Stromal cell of bone marrow (primary cell): ENCODE measurements at regions not wholly inside any gene's neighbourhood (a gene's known extent, or its start where the extent isn't known, plus 50 kb on each side); places are given as distances from the start of the nearest gene placed in this dataset.

Experiments
- DNase-seq: peaks from one replicate; pipeline ENCODE4 v3.0.0-alpha.2; 2012; ENCODE audit warnings: low read depth

- no peak for DNase-seq
These were observed 55.2 kb downstream of the IRX2 start for GRCh38 chr5:2696156-2696807.

DNA sequence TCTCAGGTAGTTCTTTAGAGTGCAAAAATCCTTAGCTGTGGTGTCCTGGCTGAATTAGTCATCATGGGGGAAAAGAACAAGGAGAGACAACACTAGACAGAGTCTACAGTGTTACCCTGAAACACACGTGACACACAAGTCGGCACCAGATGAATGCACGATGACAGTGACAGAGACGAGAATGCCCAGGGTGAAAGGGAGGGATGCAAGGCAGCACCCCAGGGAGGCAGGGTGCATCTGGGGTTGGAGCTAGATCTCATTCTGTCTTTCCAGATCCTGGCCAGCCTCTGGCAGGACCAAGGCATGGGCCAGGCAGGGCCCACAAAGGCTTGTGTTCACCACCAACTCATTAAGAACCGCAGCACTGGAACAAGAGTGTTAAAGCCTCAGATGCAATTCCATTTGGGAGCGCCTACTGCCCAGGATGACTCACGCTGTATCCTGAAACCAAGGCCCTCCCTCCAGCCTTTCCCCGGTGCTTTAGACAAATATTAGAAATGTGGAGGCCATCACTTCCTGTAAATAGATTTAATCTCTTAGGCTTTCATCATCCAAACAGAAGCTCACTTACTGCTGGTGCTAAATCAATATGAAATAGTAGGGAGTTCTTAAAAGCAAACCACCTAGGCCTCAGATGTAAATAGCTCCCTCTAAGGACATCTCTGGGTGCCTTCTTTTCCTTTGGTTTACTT is 56.1 kb downstream of the IRX2 start:
- DNase-seq = no peak

DNA sequence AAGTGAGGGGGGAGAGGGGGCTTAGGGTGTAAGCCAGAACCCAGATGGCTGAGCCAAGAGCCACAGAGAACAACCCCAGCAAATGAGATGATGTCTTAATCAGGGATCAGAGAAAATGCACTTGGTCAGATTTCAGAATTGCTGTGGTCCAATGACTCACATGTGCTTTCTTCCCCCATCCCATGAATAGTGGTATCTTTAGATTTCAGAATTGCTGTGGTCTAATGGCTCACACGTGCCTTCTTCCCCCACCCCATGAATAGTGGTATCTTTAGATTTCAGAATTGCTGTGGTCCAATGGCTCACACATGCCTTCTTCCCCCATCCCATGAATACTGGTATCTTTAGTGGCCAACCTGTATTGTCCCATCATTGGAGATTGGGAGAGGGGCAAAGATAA is 59.9 kb downstream of the IRX2 start:
- no peak for DNase-seq

DNA sequence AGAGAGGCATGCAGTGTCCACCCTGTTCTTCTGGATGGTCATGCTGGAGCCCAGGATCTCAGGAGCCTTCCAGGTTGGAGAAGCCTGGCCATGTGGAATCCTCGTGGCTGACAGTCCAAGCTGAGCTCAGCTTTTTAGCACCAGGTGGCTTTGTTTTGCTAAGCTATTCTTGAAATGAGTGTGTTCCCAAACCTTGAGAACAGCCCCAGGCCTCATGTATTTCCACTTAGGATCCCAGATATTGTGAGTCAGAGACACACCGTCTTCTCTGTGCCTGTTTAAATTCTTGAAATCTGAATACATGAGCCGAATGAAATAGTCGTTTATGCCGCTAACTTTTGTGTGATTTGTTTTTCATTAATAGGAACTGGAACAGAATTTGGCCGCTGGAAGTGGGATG is 61.2 kb downstream of the IRX2 start:
- no peak for DNase-seq

DNA sequence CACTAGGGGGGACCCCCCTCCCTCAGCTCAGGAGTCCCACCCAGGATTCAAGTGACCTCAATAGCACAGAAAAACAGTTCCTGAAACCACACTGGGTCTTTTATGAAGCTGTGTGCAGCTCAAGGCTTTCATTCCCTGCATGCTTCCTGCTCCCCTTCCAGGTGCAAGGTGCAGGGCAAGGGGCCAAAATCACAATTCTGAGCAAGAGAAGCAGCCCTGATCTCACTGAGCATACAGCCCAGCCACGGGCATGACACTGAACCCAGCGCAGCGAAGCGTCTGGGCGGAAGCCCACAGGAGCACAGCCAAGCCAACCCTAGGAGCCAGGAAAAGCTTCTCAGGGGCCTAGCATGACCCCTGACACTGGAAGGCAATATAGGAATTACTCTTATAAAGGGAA is 62.9 kb downstream of the IRX2 start:
- DNase-seq = no peak

- DNase-seq = no peak
These were observed 63.7 kb downstream of the IRX2 start for GRCh38 chr5:2687746-2688145.

- DNase-seq = no peak
These were observed 65.0 kb downstream of the IRX2 start for GRCh38 chr5:2686321-2687124.

GRCh38 chr5:2685651-2686272 is 65.7 kb downstream of the IRX2 start:
- DNase-seq = no peak

DNA sequence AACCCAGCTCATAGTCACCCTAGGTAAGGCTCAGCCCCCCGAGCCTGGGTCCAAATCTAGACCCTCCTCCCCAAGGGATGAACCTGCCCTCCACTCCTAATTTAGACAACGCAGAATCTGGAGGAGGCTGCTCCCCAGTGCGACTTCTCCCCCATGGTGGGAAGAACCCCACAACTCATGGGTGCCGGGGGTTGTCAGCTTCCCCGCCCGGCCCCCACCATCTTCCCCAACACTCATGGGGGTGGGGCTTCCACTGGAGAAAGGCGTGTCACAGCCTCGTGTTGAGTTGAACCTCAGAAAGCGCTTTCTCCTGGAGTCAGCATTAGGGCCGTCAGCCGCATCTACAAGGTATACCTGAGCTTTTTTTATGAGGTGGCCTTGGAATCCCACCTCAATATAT is 66.9 kb downstream of the IRX2 start:
- DNase-seq = no peak

GRCh38 chr5:2683720-2684119 is 67.8 kb downstream of the IRX2 start:
- DNase-seq = no peak

DNA sequence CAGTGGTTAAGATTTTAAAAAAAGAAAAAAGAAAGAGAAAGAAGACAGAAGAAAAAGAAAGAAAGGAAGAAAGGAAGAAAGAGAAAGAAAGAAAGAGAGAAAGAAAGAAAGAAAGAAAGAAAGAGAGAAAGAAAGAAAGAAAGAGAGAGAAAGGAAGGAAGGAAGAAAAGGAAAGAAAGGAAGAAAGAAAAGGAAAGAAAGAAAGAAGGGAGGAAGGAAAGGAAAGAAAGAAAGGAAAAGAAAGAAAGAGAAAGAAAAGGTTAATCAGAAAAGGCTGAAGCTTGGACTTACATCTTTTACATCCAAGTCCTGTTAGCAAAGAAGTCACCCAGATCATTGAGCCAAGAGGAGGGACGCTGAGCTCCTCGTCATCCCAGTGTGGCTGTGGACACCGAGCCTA is 70.0 kb downstream of the IRX2 start:
- DNase-seq = no peak

DNA sequence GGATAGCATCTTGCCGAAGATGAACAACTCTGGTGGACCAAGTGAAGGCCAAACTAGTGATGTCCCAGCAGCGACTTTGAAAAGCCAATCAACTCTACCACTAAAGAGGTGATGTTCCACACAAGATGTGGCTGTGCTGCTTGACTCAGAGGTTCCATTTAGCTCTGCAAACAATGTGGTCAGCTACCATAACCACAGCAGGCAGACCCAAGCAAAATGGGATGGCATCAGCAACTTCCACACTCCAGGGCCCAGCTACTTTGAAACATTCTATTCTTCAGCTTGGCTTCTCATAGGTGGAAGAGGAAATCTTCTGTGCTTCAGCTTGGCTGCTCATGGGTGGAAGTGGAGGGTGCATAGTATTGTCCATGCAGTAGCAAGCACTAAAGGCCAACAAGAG is 70.5 kb downstream of the IRX2 start:
- DNase-seq = no peak

DNA sequence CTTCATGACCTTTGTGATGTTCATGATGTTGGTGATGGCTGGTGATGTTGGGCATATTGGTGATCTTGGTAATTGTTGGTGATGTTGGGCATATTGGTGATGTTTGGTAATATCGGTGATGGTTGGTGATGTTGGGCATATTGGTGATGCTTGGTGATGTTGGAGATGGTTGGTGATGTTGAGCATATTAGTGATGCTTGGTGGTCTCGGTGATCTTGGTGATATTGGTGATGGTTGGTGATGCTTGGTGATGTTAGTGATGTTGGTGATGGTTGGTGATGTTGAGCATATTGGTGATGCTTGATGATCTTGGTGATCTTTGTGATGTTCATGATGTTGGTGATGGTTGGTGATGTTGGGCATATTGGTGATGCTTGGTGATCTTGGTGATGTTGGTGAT is 73.8 kb downstream of the IRX2 start:
- no peak for DNase-seq

- no peak for DNase-seq
These were observed 75.9 kb downstream of the IRX2 start for GRCh38 chr5:2675548-2675947.

GRCh38 chr5:2674456-2674855 is 77.0 kb downstream of the IRX2 start:
- DNase-seq = no peak

DNA sequence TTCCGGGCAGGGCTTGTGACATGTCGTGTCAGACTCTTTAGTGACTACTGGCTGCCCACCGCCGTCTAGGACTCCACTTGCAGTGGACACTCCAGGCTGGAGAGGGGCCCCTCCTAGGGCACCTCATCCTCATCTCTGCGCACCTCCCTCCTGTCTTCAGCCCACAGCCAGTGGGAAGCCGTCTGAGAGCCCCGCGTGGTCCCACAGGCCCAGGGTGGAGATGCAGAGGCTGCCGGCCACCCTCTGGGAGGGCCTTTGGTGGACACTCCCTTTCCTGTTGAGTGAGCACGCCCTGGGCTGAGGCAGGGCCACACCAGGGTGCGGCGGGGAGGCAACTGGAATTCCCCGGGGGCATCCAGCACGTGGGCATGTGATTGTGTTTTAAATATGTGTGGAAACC is 80.5 kb downstream of the IRX2 start:
- no peak for DNase-seq

DNA sequence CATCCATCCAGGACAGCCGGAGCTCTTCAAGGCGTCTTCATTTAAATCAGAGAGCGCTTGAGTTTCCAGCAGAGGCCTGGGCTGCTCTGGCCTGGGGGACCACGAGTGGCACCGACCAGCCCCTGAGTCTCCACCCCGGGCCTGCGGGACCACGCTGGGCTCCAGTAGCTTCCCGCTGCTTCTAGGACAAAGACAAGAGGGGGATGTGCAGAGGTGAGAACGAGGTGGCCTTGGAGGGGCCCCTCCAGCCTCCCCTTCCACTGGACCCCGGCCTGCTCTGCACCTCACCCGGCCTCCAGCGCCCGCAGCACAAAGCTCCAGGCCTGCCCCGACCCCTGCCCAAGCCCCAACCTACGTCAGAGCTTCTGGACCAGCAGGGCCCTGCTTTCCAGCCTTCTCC is 81.6 kb downstream of the IRX2 start:
- DNase-seq = no peak

GRCh38 chr5:2669259-2669658 is 82.2 kb downstream of the IRX2 start:
- no peak for DNase-seq

GRCh38 chr5:2666081-2666480 is 85.4 kb downstream of the IRX2 start:
- no peak for DNase-seq

GRCh38 chr5:2663489-2663888 is 88.0 kb downstream of the IRX2 start:
- DNase-seq = no peak

GRCh38 chr5:2660315-2660714 is 91.2 kb downstream of the IRX2 start:
- no peak for DNase-seq

- DNase-seq = no peak
These were observed 92.5 kb downstream of the IRX2 start for GRCh38 chr5:2658881-2659470.
